ENCODE measurements at regions not wholly inside any gene's neighbourhood (a gene's known extent, or its start where the extent isn't known, plus 50 kb on each side); places are given as distances from the start of the nearest gene placed in this dataset.

- H3K36me3 ChIP-seq (ENCODE audit: control insufficient read depth in 2 of 2, extremely low read depth in 1 of 2, insufficient read depth in 2 of 2, low read length in 2 of 2), result no peaks in the 10 kb centered on the region
- dilution Hi-C loops (cut with MboI; ENCODE audit: extremely low pct_ligation_motif_present, low sequenced_read_pairs) (no loop called here), intact Hi-C loops (cut with micrococcal nuclease) (no loop called here)
- ChIA-PET CTCF (no interaction called here), POLR2A (no interaction called here)
- H3K4me3 ChIP-seq (replicated peaks in 1 of 3; ENCODE audit: insufficient read depth in 1 of 3, low read depth in 1 of 3, low read length in 3 of 3), result no peak overlapping the region
- no peaks in the 10 kb centered on the region for H3K27me3 ChIP-seq (ENCODE audit: control insufficient read depth in 2 of 2, insufficient read depth in 2 of 2, low read length in 2 of 2)
- FAIRE-seq, result no peak
- H3K79me2 ChIP-seq (ENCODE audit: control insufficient read depth, insufficient read depth, low read length), result no peaks in the 10 kb centered on the region
- no peak for DNase-seq (ENCODE audit: low read depth, low spot score)
- H3K4me2 ChIP-seq (ENCODE audit: insufficient read depth, low read length), result no peak overlapping the region
- no peaks in the 10 kb centered on the region for H3K9me1 ChIP-seq (replicated peaks; ENCODE audit: control insufficient read depth, extremely low read depth, insufficient read depth, low read length)
- TF ChIP-seq JUN (IDR thresholded peaks at IDR 0.05; ENCODE audit: borderline replicate concordance, insufficient read depth, insufficient read length, low read depth) (no peak), MAX (IDR thresholded peaks at IDR 0.05; ENCODE audit: insufficient read depth, insufficient read length) (no peak), POLR2AphosphoS5 (IDR thresholded peaks at IDR 0.05; ENCODE audit: insufficient read depth, low read depth, low read length) (no peak), MYC (IDR thresholded peaks at IDR 0.05; ENCODE audit: low read depth, low read length) (no peak), EZH2 (IDR thresholded peaks at IDR 0.05; ENCODE audit: borderline replicate concordance, low read depth, low read length, severe bottlenecking) (no peak), POLR2A (IDR thresholded peaks at IDR 0.05; ENCODE audit: low read depth, low read length) (no peak), FOS (IDR thresholded peaks at IDR 0.05; ENCODE audit: borderline replicate concordance, insufficient read depth, low read length) (no peak), CTCF (IDR thresholded peaks at IDR 0.05; ENCODE audit: extremely low read depth in 1 of 2, insufficient read depth in 1 of 2, low read depth in 1 of 2, low read length in 2 of 2) (no peak), GATA2 (IDR thresholded peaks at IDR 0.05; ENCODE audit: insufficient read depth, insufficient read length, low read depth, low read length) (no peak)
- H4K20me1 ChIP-seq (replicated peaks; ENCODE audit: control insufficient read depth, extremely low read depth, insufficient read depth, low read length), result no peaks in the 10 kb centered on the region
- BruUV-seq (replicated peaks), result no TSS peak
- H3K4me1 ChIP-seq (ENCODE audit: control insufficient read depth, extremely low read depth, insufficient read depth, low read length), result no peaks in the 10 kb centered on the region
- H3K9me3 ChIP-seq (replicated peaks; ENCODE audit: control insufficient read depth, insufficient read depth, low read length), result no peaks in the 10 kb centered on the region
- no peak overlapping the region for H3K27ac ChIP-seq (ENCODE audit: insufficient read depth, low read depth, low read length)
- H3K9ac ChIP-seq (replicated peaks; ENCODE audit: extremely low read depth, insufficient read depth, low read length), result no peak overlapping the region
- no peak overlapping the region for H2AFZ ChIP-seq (ENCODE audit: low read depth, low read length)
Observed at GRCh38 chr2:194491409-194492115, 1165.5 kb upstream of the SLC39A10 start.

Data from endothelial cell of umbilical vein (primary cell).